Spleen (tissue), 7 donors: ENCODE measurements at regions not wholly inside any gene's neighbourhood (a gene's known extent, or its start where the extent isn't known, plus 50 kb on each side); places are given as distances from the start of the nearest gene placed in this dataset.

Experiments used
- POLR2A ChIP-seq, 3 donors: fragments of 450-650 bp; IDR thresholded peaks; one replicate each; pipeline ENCODE4 v1.5.1; 2017; ENCODE audit warnings: antibody characterized with exemption in 3 of 3, mild to moderate bottlenecking in 1 of 3
- TF ChIP-seq, protein P1 (sequence below), 11 experiments: fragments of 200-600 bp in 7 of 11; fragments of 450-650 bp in 4 of 11; sonication (generic) in 4 of 11; IDR thresholded peaks in 8 of 11; conservative IDR thresholded peaks in 3 of 11; 1 replicate in 7 of 11; 2 replicates in 4 of 11; pipeline versions ENCODE4 v1.4.0 to v1.8.0; 2016 to 2021; ENCODE audit warnings: antibody characterized with exemption in 11 of 11, inconsistent platforms in 4 of 11, mild to moderate bottlenecking in 1 of 11
- donor health status: DM: no; HTN: no; CAD: no; lungs with moderate emphysema.
- donor health status: DM: no; HTN: no; CAD: no.
- donor health status: DM: no; HTN: no; CAD: no.

- TF ChIP-seq, protein P1, sequence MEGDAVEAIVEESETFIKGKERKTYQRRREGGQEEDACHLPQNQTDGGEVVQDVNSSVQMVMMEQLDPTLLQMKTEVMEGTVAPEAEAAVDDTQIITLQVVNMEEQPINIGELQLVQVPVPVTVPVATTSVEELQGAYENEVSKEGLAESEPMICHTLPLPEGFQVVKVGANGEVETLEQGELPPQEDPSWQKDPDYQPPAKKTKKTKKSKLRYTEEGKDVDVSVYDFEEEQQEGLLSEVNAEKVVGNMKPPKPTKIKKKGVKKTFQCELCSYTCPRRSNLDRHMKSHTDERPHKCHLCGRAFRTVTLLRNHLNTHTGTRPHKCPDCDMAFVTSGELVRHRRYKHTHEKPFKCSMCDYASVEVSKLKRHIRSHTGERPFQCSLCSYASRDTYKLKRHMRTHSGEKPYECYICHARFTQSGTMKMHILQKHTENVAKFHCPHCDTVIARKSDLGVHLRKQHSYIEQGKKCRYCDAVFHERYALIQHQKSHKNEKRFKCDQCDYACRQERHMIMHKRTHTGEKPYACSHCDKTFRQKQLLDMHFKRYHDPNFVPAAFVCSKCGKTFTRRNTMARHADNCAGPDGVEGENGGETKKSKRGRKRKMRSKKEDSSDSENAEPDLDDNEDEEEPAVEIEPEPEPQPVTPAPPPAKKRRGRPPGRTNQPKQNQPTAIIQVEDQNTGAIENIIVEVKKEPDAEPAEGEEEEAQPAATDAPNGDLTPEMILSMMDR (IDR thresholded peaks at IDR 0.05 in 8 of 11, conservative IDR thresholded peaks at IDR 0.05 in 3 of 11): no peak
- TF ChIP-seq POLR2A (IDR thresholded peaks at IDR 0.05): no peak
Measured at GRCh38 chr18:8991155-8991554, 111.3 kb upstream of the NDUFV2 start.
